Psoas muscle (tissue), 7 donors: ENCODE measurements at regions not wholly inside any gene's neighbourhood (a gene's known extent, or its start where the extent isn't known, plus 50 kb on each side); places are given as distances from the start of the nearest gene placed in this dataset.

ENCODE experiments used
- ATAC-seq, 4 donors: fragments of 200-7000 bp; cut with Tn5 transposase; one replicate each; pipeline ENCODE4 v1.9.1; 2020; ENCODE audit warnings: moderate library complexity in 3 of 4, mild to moderate bottlenecking in 2 of 4
- DNase-seq, 2 donors: peaks; one replicate each; pipeline ENCODE4 v3.0.0-alpha.2; 2020
- H3K27ac ChIP-seq: fragments of 200-600 bp; one replicate; pipeline ENCODE4 v1.8.0; 2022
- H3K27me3 ChIP-seq, 3 donors: fragments of 200-600 bp in 1 of 3; one replicate each; pipeline versions ENCODE4 v1.6.1 to v1.8.0; 2013 to 2022; ENCODE audit warnings: low read length in 2 of 3, mild to moderate bottlenecking in 2 of 3, moderate library complexity in 1 of 3; ENCODE audit not compliant: insufficient read depth in 3 of 3
- H3K36me3 ChIP-seq, 2 donors: fragments of 200-600 bp in 1 of 2; one replicate each; pipeline versions ENCODE4 v1.6.1 to v1.8.0; 2013 to 2022; ENCODE audit warnings: low read depth in 1 of 2, mild to moderate bottlenecking in 1 of 2, moderate library complexity in 1 of 2; ENCODE audit not compliant: insufficient read depth in 1 of 2
- H3K4me1 ChIP-seq: fragments of 200-600 bp; one replicate; pipeline ENCODE4 v1.8.0; 2022
- H3K4me3 ChIP-seq: fragments of 200-600 bp; one replicate; pipeline ENCODE4 v1.8.0; 2022; ENCODE audit warnings: mild to moderate bottlenecking
- H3K9me3 ChIP-seq: fragments of 200-600 bp; one replicate; pipeline ENCODE4 v1.8.0; 2022
- WGBS, 3 donors: extraction: QIAGEN DNeasy Blood & Tissue Kit; methylation state at CpG; one replicate each; pipeline versions ENCODE4 v1.1.6 to v1.1.7; 2013; 5-methylcytosine and 5-hydroxymethylcytosine counted together
- intact Hi-C, 2 donors: fragments of 100-400 bp; cut with DNase I; formaldehyde crosslinking; loops; one replicate each; pipeline versions ENCODE4 v1.11.0 to v1.14.2; 2022
- TF ChIP-seq, protein P1 (sequence below): fragments of 200-600 bp; IDR thresholded peaks from one replicate; pipeline ENCODE4 v1.8.0; 2022; ENCODE audit warnings: antibody characterized with exemption
- donor health status: healthy with polysubstance abuse.
- donor health status: DM: no; HTN: no; CAD: no; lungs with moderate emphysema.
- donor health status: Bipolar disorder and iron deficiency.
- donor health status: healthy.
- donor health status: DM: yes; HTN: yes; CAD: no.
- donor health status: DM: no; HTN: no; CAD: no.
- donor health status: DM: yes; HTN: yes; CAD: no.

DNA sequence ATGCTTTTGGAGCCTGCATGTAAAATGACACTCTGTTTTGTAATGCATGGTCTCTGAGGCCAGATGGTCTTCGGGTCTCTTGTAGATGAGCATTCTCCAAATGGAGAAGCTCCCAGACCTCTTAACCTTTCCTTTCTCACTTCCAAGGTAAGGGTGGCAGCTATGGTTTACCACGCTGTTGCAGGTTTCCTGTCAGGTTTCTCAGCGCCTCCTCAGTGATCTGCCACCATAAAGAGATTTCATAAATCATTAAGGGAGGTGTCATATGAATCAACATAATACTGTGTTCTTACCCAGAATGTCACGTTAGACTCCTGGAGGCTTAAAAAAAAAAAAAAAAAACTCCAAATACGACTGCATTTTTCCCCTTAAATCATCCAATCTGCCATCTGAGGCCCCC is 787.4 kb upstream of the EEF2KMT start:
- intact Hi-C loops = no loop called here
- no peak overlapping the region for H3K4me3 ChIP-seq
- no peaks in the 10 kb centered on the region for H3K4me1 ChIP-seq
- DNase-seq (no peak), ATAC-seq (no peak)
- no peaks in the 10 kb centered on the region for H3K36me3 ChIP-seq
- no peaks in the 10 kb centered on the region for H3K27me3 ChIP-seq
- H3K27ac ChIP-seq = no peak overlapping the region
- no peaks in the 10 kb centered on the region for H3K9me3 ChIP-seq
- TF ChIP-seq, protein P1, sequence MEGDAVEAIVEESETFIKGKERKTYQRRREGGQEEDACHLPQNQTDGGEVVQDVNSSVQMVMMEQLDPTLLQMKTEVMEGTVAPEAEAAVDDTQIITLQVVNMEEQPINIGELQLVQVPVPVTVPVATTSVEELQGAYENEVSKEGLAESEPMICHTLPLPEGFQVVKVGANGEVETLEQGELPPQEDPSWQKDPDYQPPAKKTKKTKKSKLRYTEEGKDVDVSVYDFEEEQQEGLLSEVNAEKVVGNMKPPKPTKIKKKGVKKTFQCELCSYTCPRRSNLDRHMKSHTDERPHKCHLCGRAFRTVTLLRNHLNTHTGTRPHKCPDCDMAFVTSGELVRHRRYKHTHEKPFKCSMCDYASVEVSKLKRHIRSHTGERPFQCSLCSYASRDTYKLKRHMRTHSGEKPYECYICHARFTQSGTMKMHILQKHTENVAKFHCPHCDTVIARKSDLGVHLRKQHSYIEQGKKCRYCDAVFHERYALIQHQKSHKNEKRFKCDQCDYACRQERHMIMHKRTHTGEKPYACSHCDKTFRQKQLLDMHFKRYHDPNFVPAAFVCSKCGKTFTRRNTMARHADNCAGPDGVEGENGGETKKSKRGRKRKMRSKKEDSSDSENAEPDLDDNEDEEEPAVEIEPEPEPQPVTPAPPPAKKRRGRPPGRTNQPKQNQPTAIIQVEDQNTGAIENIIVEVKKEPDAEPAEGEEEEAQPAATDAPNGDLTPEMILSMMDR = no peak
- 48 to 57% (median 49%) methylated on average over 5 of the region's 5 CpGs for WGBS, 3 donors

DNA sequence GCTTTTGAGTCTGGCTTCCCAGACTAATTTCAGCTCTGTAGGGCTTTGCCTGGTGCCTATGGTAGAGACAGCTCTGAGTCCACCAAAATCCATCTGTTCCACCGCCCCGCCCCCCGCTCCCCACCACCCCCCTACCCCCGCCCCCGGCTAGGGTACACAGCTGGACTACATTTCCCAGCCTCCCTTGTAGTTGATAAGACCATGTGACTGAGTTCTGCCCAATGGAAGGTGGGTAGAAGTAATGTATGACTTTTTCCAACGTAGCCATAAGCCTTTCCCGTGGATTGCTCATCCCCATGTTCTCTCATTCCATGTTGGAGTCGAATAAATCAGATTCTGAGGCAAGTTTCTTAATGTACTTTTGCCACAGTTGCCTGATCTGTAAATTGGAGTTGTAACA is 786.7 kb upstream of the EEF2KMT start:
- H3K4me3 ChIP-seq = no peak overlapping the region
- no peaks in the 10 kb centered on the region for H3K4me1 ChIP-seq
- H3K9me3 ChIP-seq = no peaks in the 10 kb centered on the region
- H3K36me3 ChIP-seq = no peaks in the 10 kb centered on the region
- TF ChIP-seq, protein P1 = no peak
- H3K27me3 ChIP-seq = no peaks in the 10 kb centered on the region
- no peak overlapping the region for H3K27ac ChIP-seq
- ATAC-seq (no peak), DNase-seq (no peak)
- intact Hi-C loops = no loop called here
- 64 to 83% (median 75%) methylated on average over 8 of the region's 8 CpGs for WGBS, 3 donors

DNA sequence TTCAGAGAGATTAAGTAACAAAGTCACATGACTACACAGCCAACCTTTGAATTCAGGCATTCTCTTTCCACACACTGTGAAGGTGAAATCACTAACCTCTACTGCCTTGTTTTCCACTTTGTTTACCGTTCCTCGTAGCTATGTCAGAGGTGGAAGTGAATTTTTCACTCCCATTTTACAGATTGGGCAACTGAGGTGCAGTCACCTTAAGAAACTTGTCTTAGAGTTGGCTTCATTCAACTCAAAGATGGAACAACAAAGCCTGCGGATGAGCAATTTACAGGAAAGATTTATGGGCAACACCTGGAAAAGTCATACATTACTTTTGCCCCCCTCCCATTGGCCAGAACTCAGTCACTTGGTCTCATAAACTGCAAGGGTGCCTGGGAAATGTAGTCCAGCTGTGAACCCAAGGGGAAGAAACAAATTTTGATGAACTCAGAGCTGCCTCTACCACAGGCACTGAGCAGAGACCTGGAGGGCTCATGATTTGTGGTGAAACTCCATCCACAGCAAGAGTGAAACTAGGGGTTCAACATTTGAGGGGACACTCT is 784.6 kb upstream of the EEF2KMT start:
- no peaks in the 10 kb centered on the region for H3K36me3 ChIP-seq
- no peak overlapping the region for H3K4me3 ChIP-seq
- no peaks in the 10 kb centered on the region for H3K4me1 ChIP-seq
- DNase-seq = no peak
- TF ChIP-seq, protein P1 = no peak
- H3K9me3 ChIP-seq = no peaks in the 10 kb centered on the region
- no peak overlapping the region for H3K27ac ChIP-seq
- WGBS, 3 donors = 64 to 67% (median 65%) methylated on average over 3 of the region's 3 CpGs
- ATAC-seq = no peak
- intact Hi-C loops = no loop called here
- H3K27me3 ChIP-seq = no peaks in the 10 kb centered on the region

DNA sequence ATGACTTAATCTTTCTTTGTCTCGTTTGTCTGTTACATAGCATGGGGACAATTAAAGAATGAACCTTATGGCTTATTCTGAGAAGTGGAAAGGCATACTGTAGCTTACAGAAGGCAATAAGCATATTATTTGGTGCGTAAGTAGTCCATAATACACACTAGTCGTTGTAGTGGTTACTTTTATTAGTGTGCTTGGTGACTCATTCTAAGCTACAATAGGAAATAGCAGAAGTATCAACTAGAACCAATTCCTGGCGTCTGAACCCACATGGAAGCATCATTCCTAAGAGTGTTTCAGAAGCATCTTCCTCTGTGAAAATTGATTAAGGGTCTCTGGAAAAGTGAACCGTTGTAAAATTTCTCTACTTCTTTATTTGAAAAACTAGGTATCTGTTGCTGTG is 777.8 kb upstream of the EEF2KMT start:
- Histone ChIP-seq H3K36me3 (no peaks in the 10 kb centered on the region), H3K4me1 (no peaks in the 10 kb centered on the region), H3K27ac (no peak overlapping the region), H3K27me3 (no peaks in the 10 kb centered on the region), H3K4me3 (no peak overlapping the region), H3K9me3 (no peaks in the 10 kb centered on the region)
- DNase-seq (no peak), ATAC-seq (no peak)
- TF ChIP-seq, protein P1 = no peak
- intact Hi-C loops = no loop called here
- WGBS, 3 donors = 48 to 64% (median 58%) methylated on average over 5 of the region's 5 CpGs

DNA sequence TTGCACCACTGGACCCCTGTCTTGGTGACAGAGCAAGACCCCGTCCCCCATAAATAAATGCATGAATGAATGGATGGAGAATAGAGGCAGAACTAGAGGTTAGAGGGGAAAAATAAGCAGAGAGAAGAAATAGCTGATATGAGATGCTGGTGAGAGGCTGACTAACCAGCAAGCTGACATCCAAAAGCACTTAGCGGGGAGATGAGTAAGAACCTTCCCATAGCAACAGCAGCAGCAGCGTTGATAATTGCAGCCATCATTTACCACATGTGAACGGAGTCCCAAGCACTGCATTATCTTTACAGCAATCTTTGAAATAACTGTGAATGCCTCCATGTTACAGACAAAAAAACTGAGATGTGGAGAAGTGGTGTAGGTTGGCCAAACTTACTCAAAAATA is 777.3 kb upstream of the EEF2KMT start:
- H3K36me3 ChIP-seq = no peaks in the 10 kb centered on the region
- no peak overlapping the region for H3K27ac ChIP-seq
- 79 to 80% (median 79%) methylated on average over 4 of the region's 4 CpGs for WGBS, 3 donors
- DNase-seq (no peak), ATAC-seq (no peak)
- no peaks in the 10 kb centered on the region for H3K4me1 ChIP-seq
- no peak overlapping the region for H3K4me3 ChIP-seq
- intact Hi-C loops = no loop called here
- no peaks in the 10 kb centered on the region for H3K9me3 ChIP-seq
- TF ChIP-seq, protein P1 = no peak
- no peaks in the 10 kb centered on the region for H3K27me3 ChIP-seq
